ENCODE measurements at regions not wholly inside any gene's neighbourhood (a gene's known extent, or its start where the extent isn't known, plus 50 kb on each side); places are given as distances from the start of the nearest gene placed in this dataset.
A peak's percentile ranks its signal among the peaks of the same experiment; 100 is the strongest.

- DNase-seq (no peak), ATAC-seq (no peak)
- peaks cover 7 to 9% of the 10 kb centered on the region in 2 donors for H3K9me3 Mint-ChIP-seq
- no peak overlapping the region for H3K4me3 Mint-ChIP-seq
- H3K27me3 Mint-ChIP-seq, result peaks cover 8% of the 10 kb centered on the region
- no peak overlapping the region for H3K27ac Mint-ChIP-seq
- H3K4me1 Mint-ChIP-seq, result no peaks in the 10 kb centered on the region
These were observed 150.0 kb downstream of the SPRY1 start for GRCh38 chr4:123546573-123547060.

- Mint-ChIP-seq H3K4me1 (no peaks in the 10 kb centered on the region), H3K9me3 (peaks cover 7 to 9% of the 10 kb centered on the region in 2 donors), H3K27ac (no peak overlapping the region), H3K4me3 (no peak overlapping the region), H3K27me3 (peaks cover 8% of the 10 kb centered on the region)
- no peak for DNase-seq
- no peak for ATAC-seq
These were observed 150.9 kb downstream of the SPRY1 start for GRCh38 chr4:123547216-123548165.

GRCh38 chr4:123553279-123553678, 156.7 kb downstream of the SPRY1 start:
- DNase-seq (no peak), ATAC-seq (no peak)
- Mint-ChIP-seq H3K4me1 (peaks cover 30% of the 10 kb centered on the region), H3K9me3 (peaks cover 7 to 9% of the 10 kb centered on the region in 2 donors), H3K4me3 (no peak overlapping the region), H3K27me3 (no peaks in the 10 kb centered on the region), H3K27ac (no peak overlapping the region)

GRCh38 chr4:123553733-123554637, 157.4 kb downstream of the SPRY1 start:
- no peaks in the 10 kb centered on the region for H3K27me3 Mint-ChIP-seq
- H3K9me3 Mint-ChIP-seq, result peaks cover 7 to 9% of the 10 kb centered on the region in 2 donors
- no peak for DNase-seq
- peaks cover 30% of the 10 kb centered on the region for H3K4me1 Mint-ChIP-seq
- ATAC-seq, result no peak
- H3K27ac Mint-ChIP-seq, result peak overlapping the region in 1 of 2 donors; percentile 85
- H3K4me3 Mint-ChIP-seq, result no peak overlapping the region

- Mint-ChIP-seq H3K27ac (no peak overlapping the region), H3K4me3 (no peak overlapping the region), H3K27me3 (no peaks in the 10 kb centered on the region), H3K9me3 (peaks cover 6 to 7% of the 10 kb centered on the region in 2 donors), H3K4me1 (peaks cover 30% of the 10 kb centered on the region)
- ATAC-seq (no peak), DNase-seq (no peak)
These were observed 158.2 kb downstream of the SPRY1 start for GRCh38 chr4:123554801-123555232.

GRCh38 chr4:123555233-123555806, 158.7 kb downstream of the SPRY1 start:
- H3K27ac Mint-ChIP-seq, result no peak overlapping the region
- H3K27me3 Mint-ChIP-seq, result no peaks in the 10 kb centered on the region
- no peak overlapping the region for H3K4me3 Mint-ChIP-seq
- ATAC-seq (no peak), DNase-seq (no peak)
- H3K9me3 Mint-ChIP-seq, result peaks cover 4 to 6% of the 10 kb centered on the region in 2 donors
- peaks cover 30% of the 10 kb centered on the region for H3K4me1 Mint-ChIP-seq

GRCh38 chr4:123555807-123556273, 159.2 kb downstream of the SPRY1 start:
- Mint-ChIP-seq H3K27me3 (no peaks in the 10 kb centered on the region), H3K9me3 (peaks cover 0 to under 1% of the 10 kb centered on the region in 2 donors), H3K27ac (no peak overlapping the region), H3K4me1 (peaks cover 30% of the 10 kb centered on the region), H3K4me3 (no peak overlapping the region)
- no peak for ATAC-seq
- no peak for DNase-seq

GRCh38 chr4:123556526-123556925, 159.9 kb downstream of the SPRY1 start:
- no peaks in the 10 kb centered on the region for H3K9me3 Mint-ChIP-seq
- peaks cover 30% of the 10 kb centered on the region for H3K4me1 Mint-ChIP-seq
- no peak overlapping the region for H3K4me3 Mint-ChIP-seq
- H3K27me3 Mint-ChIP-seq, result no peaks in the 10 kb centered on the region
- no peak overlapping the region for H3K27ac Mint-ChIP-seq
- DNase-seq, result no peak
- no peak for ATAC-seq

GRCh38 chr4:123557857-123558536, 161.4 kb downstream of the SPRY1 start:
- Mint-ChIP-seq H3K4me1 (peaks cover 30% of the 10 kb centered on the region), H3K27ac (no peak overlapping the region), H3K27me3 (no peaks in the 10 kb centered on the region), H3K9me3 (no peaks in the 10 kb centered on the region), H3K4me3 (no peak overlapping the region)
- DNase-seq (no peak), ATAC-seq (no peak)

- no peaks in the 10 kb centered on the region for H3K9me3 Mint-ChIP-seq
- H3K27me3 Mint-ChIP-seq, result no peaks in the 10 kb centered on the region
- no peak overlapping the region for H3K4me3 Mint-ChIP-seq
- no peak overlapping the region for H3K27ac Mint-ChIP-seq
- DNase-seq (no peak), ATAC-seq (no peak)
- peaks cover 24% of the 10 kb centered on the region for H3K4me1 Mint-ChIP-seq
These were observed 162.3 kb downstream of the SPRY1 start for GRCh38 chr4:123558865-123559264.

- no peak overlapping the region for H3K27ac Mint-ChIP-seq
- no peaks in the 10 kb centered on the region for H3K27me3 Mint-ChIP-seq
- ATAC-seq (no peak), DNase-seq (no peak)
- H3K9me3 Mint-ChIP-seq, result no peaks in the 10 kb centered on the region
- H3K4me3 Mint-ChIP-seq, result no peak overlapping the region
- H3K4me1 Mint-ChIP-seq, result peaks cover 23% of the 10 kb centered on the region
These were observed 163.6 kb downstream of the SPRY1 start for GRCh38 chr4:123559955-123560871.

GRCh38 chr4:123561525-123561924, 164.9 kb downstream of the SPRY1 start:
- Mint-ChIP-seq H3K4me1 (peaks cover 14% of the 10 kb centered on the region), H3K27me3 (peaks cover 7% of the 10 kb centered on the region), H3K27ac (no peak overlapping the region), H3K4me3 (no peak overlapping the region), H3K9me3 (peaks cover 0 to 1% of the 10 kb centered on the region in 2 donors)
- no peak for ATAC-seq
- DNase-seq, result no peak

- no peak overlapping the region for H3K4me3 Mint-ChIP-seq
- peaks cover 7% of the 10 kb centered on the region for H3K27me3 Mint-ChIP-seq
- no peak for DNase-seq
These were observed 166.6 kb downstream of the SPRY1 start for GRCh38 chr4:123562994-123563750.

More at GRCh38 chr4:123562994-123563750, 166.6 kb downstream of the SPRY1 start:
- Mint-ChIP-seq H3K9me3 (peaks cover 0 to 10% of the 10 kb centered on the region in 2 donors), H3K4me1 (peaks cover 14% of the 10 kb centered on the region), H3K27ac (no peak overlapping the region)
- ATAC-seq, result no peak

Measured in stimulated activated naive CD8-positive, alpha-beta T cell treated with anti-CD3 and anti-CD28 coated beads, Interleukin-15, amount 100 ng/mL, for 72 hours (primary cell).